HG03135 (cell line): ENCODE measurements at regions not wholly inside any gene's neighbourhood (a gene's known extent, or its start where the extent isn't known, plus 50 kb on each side); places are given as distances from the start of the nearest gene placed in this dataset.
"Not testable (repeated sequence)": the region's sequence is repeated elsewhere in the genome, so short reads cannot be mapped to it uniquely, and the experiment has no call there.

Experiments used
- ATAC-seq: cut with Tn5 transposase; IDR thresholded peaks from one replicate; pipeline ENCODE4 v1.9.1; 2021; ENCODE audit warnings: mild to moderate bottlenecking, moderate library complexity; ENCODE audit not compliant: unreplicated experiment

GRCh38 chr3:72028726-72029125 is 243.8 kb upstream of the PROK2 start:
- not testable (repeated sequence) for ATAC-seq

GRCh38 chr3:72028307-72028706 is 243.4 kb upstream of the PROK2 start:
- not testable (repeated sequence) for ATAC-seq

- ATAC-seq, result not testable (repeated sequence)
Observed at GRCh38 chr3:72027728-72028127, 242.8 kb upstream of the PROK2 start.

- no peak for ATAC-seq
Observed at GRCh38 chr3:72022027-72022426, 237.1 kb upstream of the PROK2 start.

GRCh38 chr3:72021531-72021930 is 236.6 kb upstream of the PROK2 start:
- ATAC-seq, result no peak

- no peak for ATAC-seq
Observed at GRCh38 chr3:72018343-72018984, 233.5 kb upstream of the PROK2 start.

GRCh38 chr3:72017935-72018334 is 233.0 kb upstream of the PROK2 start:
- ATAC-seq, result no peak

GRCh38 chr3:72017311-72017710 is 232.4 kb upstream of the PROK2 start:
- ATAC-seq, result no peak

GRCh38 chr3:72015463-72015862 is 230.5 kb upstream of the PROK2 start:
- no peak for ATAC-seq

- ATAC-seq, result no peak
Observed at GRCh38 chr3:72013084-72013483, 228.1 kb upstream of the PROK2 start.

- ATAC-seq, result no peak
Observed at GRCh38 chr3:72012363-72012762, 227.4 kb upstream of the PROK2 start.

GRCh38 chr3:72011485-72011884 is 226.5 kb upstream of the PROK2 start:
- ATAC-seq, result no peak

- no peak for ATAC-seq
Observed at GRCh38 chr3:72009851-72010443, 225.0 kb upstream of the PROK2 start.

- no peak for ATAC-seq
Observed at GRCh38 chr3:72008226-72008996, 223.5 kb upstream of the PROK2 start.

GRCh38 chr3:72006631-72007556 is 221.9 kb upstream of the PROK2 start:
- no peak for ATAC-seq

GRCh38 chr3:72004749-72005292 is 219.9 kb upstream of the PROK2 start:
- ATAC-seq, result no peak

- ATAC-seq, result no peak
Observed at GRCh38 chr3:72003936-72004335, 219.0 kb upstream of the PROK2 start.

- no peak for ATAC-seq
Observed at GRCh38 chr3:72001758-72002157, 216.8 kb upstream of the PROK2 start.

- ATAC-seq, result no peak
Observed at GRCh38 chr3:71998995-71999673, 214.2 kb upstream of the PROK2 start.

GRCh38 chr3:71997066-71997653 is 212.2 kb upstream of the PROK2 start:
- ATAC-seq, result no peak
